ENCODE measurements at regions not wholly inside any gene's neighbourhood (a gene's known extent, or its start where the extent isn't known, plus 50 kb on each side); places are given as distances from the start of the nearest gene placed in this dataset.

- DNase-seq (ENCODE audit: low read depth, low spot score), result no peak
Measured at GRCh38 chr22:48459859-48460823, 1367.5 kb downstream of the BRD1 start.

- no peak for DNase-seq (ENCODE audit: low read depth, low spot score)
Measured at GRCh38 chr22:48459259-48459658, 1368.4 kb downstream of the BRD1 start.

GRCh38 chr22:48456449-48456848 lies 1371.2 kb downstream of the BRD1 start:
- DNase-seq (ENCODE audit: low read depth, low spot score), result no peak

- no peak for DNase-seq (ENCODE audit: low read depth, low spot score)
Measured at GRCh38 chr22:48453751-48454485, 1373.8 kb downstream of the BRD1 start.

- DNase-seq (ENCODE audit: low read depth, low spot score), result no peak
Measured at GRCh38 chr22:48453171-48453570, 1374.5 kb downstream of the BRD1 start.

GRCh38 chr22:48452766-48453165 lies 1374.9 kb downstream of the BRD1 start:
- DNase-seq (ENCODE audit: low read depth, low spot score), result no peak

- DNase-seq (ENCODE audit: low read depth, low spot score), result no peak
Measured at GRCh38 chr22:48451891-48452290, 1375.8 kb downstream of the BRD1 start.

- no peak for DNase-seq (ENCODE audit: low read depth, low spot score)
Measured at GRCh38 chr22:48450188-48450825, 1377.4 kb downstream of the BRD1 start.

- no peak for DNase-seq (ENCODE audit: low read depth, low spot score)
Measured at GRCh38 chr22:48449466-48450187, 1378.0 kb downstream of the BRD1 start.

GRCh38 chr22:48448821-48449220 lies 1378.9 kb downstream of the BRD1 start:
- DNase-seq (ENCODE audit: low read depth, low spot score), result no peak

- no peak for DNase-seq (ENCODE audit: low read depth, low spot score)
Measured at GRCh38 chr22:48445113-48445827, 1382.4 kb downstream of the BRD1 start.

GRCh38 chr22:48444320-48445112 lies 1383.2 kb downstream of the BRD1 start:
- no peak for DNase-seq (ENCODE audit: low read depth, low spot score)

- DNase-seq (ENCODE audit: low read depth, low spot score), result no peak
Measured at GRCh38 chr22:48443680-48444079, 1384.0 kb downstream of the BRD1 start.

GRCh38 chr22:48442663-48443062 lies 1385.0 kb downstream of the BRD1 start:
- no peak for DNase-seq (ENCODE audit: low read depth, low spot score)

GRCh38 chr22:48441553-48441850 lies 1386.2 kb downstream of the BRD1 start:
- DNase-seq (ENCODE audit: low read depth, low spot score), result no peak

GRCh38 chr22:48440673-48441552 lies 1386.8 kb downstream of the BRD1 start:
- DNase-seq (ENCODE audit: low read depth, low spot score), result no peak

- DNase-seq (ENCODE audit: low read depth, low spot score), result no peak
Measured at GRCh38 chr22:48440176-48440575, 1387.5 kb downstream of the BRD1 start.

- DNase-seq (ENCODE audit: low read depth, low spot score), result no peak
Measured at GRCh38 chr22:48439560-48440135, 1388.0 kb downstream of the BRD1 start.
